GM18517 (cell line): ENCODE measurements at regions not wholly inside any gene's neighbourhood (a gene's known extent, or its start where the extent isn't known, plus 50 kb on each side); places are given as distances from the start of the nearest gene placed in this dataset.
"Not testable (repeated sequence)": the region's sequence is repeated elsewhere in the genome, so short reads cannot be mapped to it uniquely, and the experiment has no call there.

Source experiments
- ATAC-seq: cut with Tn5 transposase; IDR thresholded peaks from one replicate; pipeline ENCODE4 v1.9.1; 2021; ENCODE audit warnings: mild to moderate bottlenecking, moderate library complexity; ENCODE audit not compliant: unreplicated experiment

GRCh38 chr6:150456466-150456865, 87.7 kb downstream of the IYD start:
- ATAC-seq: no peak

- ATAC-seq: no peak
These were observed 88.3 kb downstream of the IYD start for GRCh38 chr6:150456902-150457643.

- ATAC-seq: no peak
These were observed 89.8 kb downstream of the IYD start for GRCh38 chr6:150458579-150458978.

GRCh38 chr6:150463852-150464251, 95.0 kb downstream of the IYD start:
- ATAC-seq: no peak

- no peak for ATAC-seq
These were observed 96.2 kb downstream of the IYD start for GRCh38 chr6:150464966-150465365.

- no peak for ATAC-seq
These were observed 96.8 kb downstream of the IYD start for GRCh38 chr6:150465610-150466009.

GRCh38 chr6:150466196-150466595, 97.4 kb downstream of the IYD start:
- no peak for ATAC-seq

GRCh38 chr6:150470131-150470530, 101.3 kb downstream of the IYD start:
- ATAC-seq: no peak

- ATAC-seq: no peak
These were observed 102.3 kb downstream of the IYD start for GRCh38 chr6:150470960-150471665.

GRCh38 chr6:150478656-150479545, 110.1 kb downstream of the IYD start:
- no peak for ATAC-seq

- no peak for ATAC-seq
These were observed 114.1 kb downstream of the IYD start for GRCh38 chr6:150482883-150483409.

- ATAC-seq: no peak
These were observed 114.3 kb upstream of the PLEKHG1 start for GRCh38 chr6:150485161-150485958.

- no peak for ATAC-seq
These were observed 113.6 kb upstream of the PLEKHG1 start for GRCh38 chr6:150486048-150486447.

GRCh38 chr6:150490586-150490985, 109.1 kb upstream of the PLEKHG1 start:
- ATAC-seq: no peak

GRCh38 chr6:150491131-150491810, 108.4 kb upstream of the PLEKHG1 start:
- ATAC-seq: peak; percentile 91

- ATAC-seq: no peak
These were observed 107.9 kb upstream of the PLEKHG1 start for GRCh38 chr6:150491811-150492172.

GRCh38 chr6:150492507-150492906, 107.2 kb upstream of the PLEKHG1 start:
- ATAC-seq: no peak

- ATAC-seq: no peak
These were observed 106.7 kb upstream of the PLEKHG1 start for GRCh38 chr6:150492941-150493340.

- not testable (repeated sequence) for ATAC-seq
These were observed 106.1 kb upstream of the PLEKHG1 start for GRCh38 chr6:150493552-150493951.

GRCh38 chr6:150494241-150494640, 105.4 kb upstream of the PLEKHG1 start:
- no peak for ATAC-seq
